MM.1S (cell line): ENCODE measurements at regions not wholly inside any gene's neighbourhood (a gene's known extent, or its start where the extent isn't known, plus 50 kb on each side); places are given as distances from the start of the nearest gene placed in this dataset.

Source experiments
- DNase-seq: peaks from one replicate; pipeline ENCODE4 v3.0.0-alpha.2; 2015
- H2AFZ ChIP-seq: fragments of 300-600 bp; sonication (generic); 2 replicates; pipeline ENCODE4 v1.6.0; 2016; ENCODE audit warnings: antibody characterized with exemption, low read length
- H3F3A ChIP-seq: fragments of 300-600 bp; sonication (generic); 2 replicates; pipeline ENCODE4 v1.6.1; 2016; ENCODE audit warnings: mild to moderate bottlenecking, antibody characterized with exemption, low read length, moderate library complexity, mixed read lengths; ENCODE audit not compliant: insufficient read depth
- H3K27ac ChIP-seq: fragments of 300-600 bp; sonication (generic); 2 replicates; pipeline ENCODE4 v1.5.1; 2016; ENCODE audit warnings: mild to moderate bottlenecking, low read length
- H3K27me3 ChIP-seq: fragments of 300-600 bp; sonication (generic); replicated peaks from 2 replicates; pipeline ENCODE4 v1.6.0; 2016; ENCODE audit warnings: low read length; ENCODE audit not compliant: insufficient read depth
- H3K36me3 ChIP-seq: fragments of 300-600 bp; sonication (generic); replicated peaks from 2 replicates; pipeline ENCODE4 v1.6.1; 2016; ENCODE audit warnings: mild to moderate bottlenecking, low read length, mixed read lengths; ENCODE audit not compliant: insufficient read depth
- H3K4me1 ChIP-seq: fragments of 300-600 bp; sonication (generic); 2 replicates; pipeline ENCODE4 v1.6.1; 2016; ENCODE audit warnings: low read length, mixed read lengths
- H3K4me2 ChIP-seq: fragments of 300-600 bp; sonication (generic); 2 replicates; pipeline ENCODE4 v1.6.0; 2016; ENCODE audit warnings: low read depth, low read length
- H3K4me3 ChIP-seq: fragments of 300-600 bp; sonication (generic); 2 replicates; pipeline ENCODE4 v1.5.1; 2016; ENCODE audit warnings: low read length, mixed read lengths
- H3K79me2 ChIP-seq: fragments of 300-600 bp; sonication (generic); 2 replicates; pipeline ENCODE4 v1.6.1; 2016; ENCODE audit warnings: mixed run types, low read length, mixed read lengths
- H3K9ac ChIP-seq: fragments of 300-600 bp; sonication (generic); 2 replicates; pipeline ENCODE4 v1.6.1; 2016; ENCODE audit warnings: low read length, mixed read lengths
- H3K9me2 ChIP-seq: fragments of 300-600 bp; sonication (generic); replicated peaks from 2 replicates; pipeline ENCODE4 v1.6.1; 2016; ENCODE audit warnings: mild to moderate bottlenecking, low read length, mixed read lengths; ENCODE audit not compliant: insufficient read depth
- H3K9me3 ChIP-seq: fragments of 300-600 bp; sonication (generic); replicated peaks from 2 replicates; pipeline ENCODE4 v1.6.1; 2016; ENCODE audit warnings: mild to moderate bottlenecking, low read length, mixed read lengths; ENCODE audit not compliant: insufficient read depth
- H4K20me1 ChIP-seq: fragments of 300-600 bp; sonication (generic); 2 replicates; pipeline ENCODE4 v1.6.1; 2016; ENCODE audit warnings: mild to moderate bottlenecking, low read length, moderate library complexity, mixed read lengths; ENCODE audit not compliant: insufficient read depth
- CTCF ChIP-seq: fragments of 300-600 bp; sonication (generic); IDR thresholded peaks from 2 replicates; pipeline ENCODE4 v1.5.1; 2016; ENCODE audit warnings: antibody characterized with exemption, low read length, mixed read lengths
- EZH2 ChIP-seq: fragments of 300-600 bp; sonication (generic); optimal IDR thresholded peaks from 2 replicates; pipeline ENCODE3; 2017; ENCODE audit warnings: low read depth, mild to moderate bottlenecking, antibody characterized with exemption, low read length, mixed read lengths
- EZH2phosphoT487 ChIP-seq: fragments of 300-600 bp; sonication (generic); IDR thresholded peaks from 2 replicates; pipeline ENCODE4 v1.6.1; 2018; ENCODE audit warnings: antibody characterized with exemption, low read length

GRCh38 chr2:220036431-220036830, 409.0 kb downstream of the SLC4A3 start:
- Histone ChIP-seq H3F3A (no peaks in the 10 kb centered on the region), H3K4me2 (no peak overlapping the region), H3K79me2 (no peaks in the 10 kb centered on the region), H4K20me1 (no peaks in the 10 kb centered on the region), H3K9me3 (no peaks in the 10 kb centered on the region), H3K4me1 (no peaks in the 10 kb centered on the region), H3K27me3 (no peaks in the 10 kb centered on the region), H3K36me3 (no peaks in the 10 kb centered on the region), H2AFZ (no peak overlapping the region), H3K9me2 (no peaks in the 10 kb centered on the region), H3K9ac (no peak overlapping the region), H3K27ac (no peak overlapping the region), H3K4me3 (no peak overlapping the region)
- no peak for DNase-seq
- no peak for TF ChIP-seq EZH2phosphoT487
- no peak for TF ChIP-seq CTCF
- no peak for TF ChIP-seq EZH2

DNA sequence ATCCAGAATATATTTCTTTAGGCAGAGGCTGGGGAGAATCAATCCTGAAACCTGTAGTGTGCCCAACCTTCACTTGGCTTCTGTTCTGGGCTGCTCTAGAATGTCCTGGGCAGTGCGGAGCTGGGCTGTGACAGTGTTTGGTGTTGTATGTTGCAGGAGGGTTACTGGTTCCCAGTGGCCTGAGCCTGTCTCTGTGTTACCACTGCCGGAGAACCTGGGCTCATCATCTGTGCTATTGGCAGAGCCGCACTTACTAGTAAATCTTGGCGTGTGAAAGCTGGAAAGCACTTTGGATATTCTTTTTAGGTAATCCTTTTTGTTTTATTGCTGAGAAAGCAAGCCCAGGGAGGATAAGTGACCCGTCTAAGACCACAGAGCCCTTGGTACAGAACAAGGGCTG, 412.9 kb downstream of the SLC4A3 start:
- DNase-seq = no peak
- Histone ChIP-seq H3K4me2 (no peak overlapping the region), H3K36me3 (no peaks in the 10 kb centered on the region), H3K79me2 (no peaks in the 10 kb centered on the region), H3F3A (no peaks in the 10 kb centered on the region), H3K4me3 (no peak overlapping the region), H3K27ac (no peak overlapping the region), H3K9ac (no peak overlapping the region), H4K20me1 (no peaks in the 10 kb centered on the region), H2AFZ (no peak overlapping the region), H3K9me3 (no peaks in the 10 kb centered on the region), H3K4me1 (no peaks in the 10 kb centered on the region), H3K27me3 (no peaks in the 10 kb centered on the region), H3K9me2 (no peaks in the 10 kb centered on the region)
- TF ChIP-seq EZH2 (no peak), CTCF (no peak), EZH2phosphoT487 (no peak)

- H3K4me1 ChIP-seq = no peaks in the 10 kb centered on the region
- H3K4me2 ChIP-seq = no peak overlapping the region
- H3K4me3 ChIP-seq = no peak overlapping the region
- H3K9ac ChIP-seq = no peak overlapping the region
- H3K79me2 ChIP-seq = no peaks in the 10 kb centered on the region
- H3K9me2 ChIP-seq = no peaks in the 10 kb centered on the region
- no peaks in the 10 kb centered on the region for H3K36me3 ChIP-seq
- no peak for DNase-seq
- H3K27ac ChIP-seq = no peak overlapping the region
- no peaks in the 10 kb centered on the region for H3F3A ChIP-seq
- no peaks in the 10 kb centered on the region for H3K27me3 ChIP-seq
- TF ChIP-seq EZH2 (no peak), CTCF (no peak), EZH2phosphoT487 (no peak)
- no peaks in the 10 kb centered on the region for H3K9me3 ChIP-seq
- H2AFZ ChIP-seq = no peak overlapping the region
- H4K20me1 ChIP-seq = no peaks in the 10 kb centered on the region
Measured at GRCh38 chr2:220041447-220041846, 414.0 kb downstream of the SLC4A3 start.
